GM12872 (cell line): ENCODE measurements at regions not wholly inside any gene's neighbourhood (a gene's known extent, or its start where the extent isn't known, plus 50 kb on each side); places are given as distances from the start of the nearest gene placed in this dataset.

Experiments used
- TF ChIP-seq, protein P1 (sequence below): IDR thresholded peaks from 3 replicates; pipeline ENCODE4 v1.5.1; 2011; ENCODE audit warnings: low read depth, mild to moderate bottlenecking, low read length, moderate library complexity; ENCODE audit not compliant: insufficient read depth

DNA sequence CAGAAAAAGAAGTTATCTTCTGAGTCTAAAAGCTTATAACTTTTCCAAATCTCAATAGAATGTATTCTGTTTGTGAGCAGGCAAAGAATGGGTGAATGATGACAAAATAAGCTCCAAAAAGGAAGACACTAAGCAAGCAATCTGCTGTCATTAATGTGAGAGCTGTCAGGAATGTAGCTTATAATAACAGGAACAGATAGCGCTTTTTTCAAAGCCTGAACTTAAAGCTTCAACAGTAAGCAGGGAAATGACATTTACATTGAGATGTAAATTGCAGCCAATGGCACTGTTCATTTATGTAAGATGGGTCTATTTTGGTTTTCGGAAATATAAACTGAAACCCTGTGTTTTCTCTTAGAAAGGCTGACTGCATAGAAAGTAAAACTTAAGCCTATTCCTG lies 1005.9 kb downstream of the PDHA2 start:
- TF ChIP-seq, protein P1, sequence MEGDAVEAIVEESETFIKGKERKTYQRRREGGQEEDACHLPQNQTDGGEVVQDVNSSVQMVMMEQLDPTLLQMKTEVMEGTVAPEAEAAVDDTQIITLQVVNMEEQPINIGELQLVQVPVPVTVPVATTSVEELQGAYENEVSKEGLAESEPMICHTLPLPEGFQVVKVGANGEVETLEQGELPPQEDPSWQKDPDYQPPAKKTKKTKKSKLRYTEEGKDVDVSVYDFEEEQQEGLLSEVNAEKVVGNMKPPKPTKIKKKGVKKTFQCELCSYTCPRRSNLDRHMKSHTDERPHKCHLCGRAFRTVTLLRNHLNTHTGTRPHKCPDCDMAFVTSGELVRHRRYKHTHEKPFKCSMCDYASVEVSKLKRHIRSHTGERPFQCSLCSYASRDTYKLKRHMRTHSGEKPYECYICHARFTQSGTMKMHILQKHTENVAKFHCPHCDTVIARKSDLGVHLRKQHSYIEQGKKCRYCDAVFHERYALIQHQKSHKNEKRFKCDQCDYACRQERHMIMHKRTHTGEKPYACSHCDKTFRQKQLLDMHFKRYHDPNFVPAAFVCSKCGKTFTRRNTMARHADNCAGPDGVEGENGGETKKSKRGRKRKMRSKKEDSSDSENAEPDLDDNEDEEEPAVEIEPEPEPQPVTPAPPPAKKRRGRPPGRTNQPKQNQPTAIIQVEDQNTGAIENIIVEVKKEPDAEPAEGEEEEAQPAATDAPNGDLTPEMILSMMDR, result no peak

DNA sequence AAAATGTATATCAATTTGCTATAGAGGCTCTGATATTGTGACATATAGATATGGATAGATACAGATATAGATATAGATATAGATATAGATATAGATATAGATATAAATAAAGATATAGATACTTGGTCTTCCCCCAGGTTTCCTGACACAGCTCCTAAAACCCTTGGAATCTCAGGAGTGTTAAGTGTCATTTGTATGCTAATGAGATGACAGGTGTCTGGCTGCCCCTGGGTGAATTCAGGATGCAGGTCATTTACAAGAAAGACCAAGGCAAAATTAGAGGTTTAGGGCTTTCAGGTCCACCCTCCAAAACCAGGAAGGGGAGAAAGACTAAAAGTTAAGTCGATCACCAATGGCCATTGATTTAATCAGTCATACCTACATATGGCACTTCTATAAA lies 1034.8 kb downstream of the PDHA2 start:
- TF ChIP-seq, protein P1, result no peak

GRCh38 chr4:96879527-96879926 lies 1039.6 kb downstream of the PDHA2 start:
- TF ChIP-seq, protein P1, result no peak

- TF ChIP-seq, protein P1, result no peak
Observed at GRCh38 chr4:96887857-96888256, 1048.0 kb downstream of the PDHA2 start.

DNA sequence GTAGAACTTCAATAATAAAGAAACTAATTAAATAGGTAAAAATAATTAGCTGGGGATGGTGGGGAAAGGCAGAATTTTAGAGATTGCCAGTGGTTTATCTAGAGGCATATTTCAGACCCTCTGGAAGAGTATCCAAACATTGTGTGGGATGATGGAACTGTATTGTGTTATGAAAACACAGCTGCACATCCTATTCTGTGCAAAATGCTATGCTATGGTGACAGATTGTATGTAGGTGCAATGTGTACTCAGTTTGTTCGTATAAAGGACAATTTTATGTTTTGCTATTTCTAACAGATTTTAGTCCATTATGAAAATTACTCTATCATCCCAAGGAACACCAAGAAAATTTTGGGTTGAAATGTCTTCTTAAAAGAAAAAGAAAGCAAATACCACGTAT lies 1054.7 kb downstream of the PDHA2 start:
- TF ChIP-seq, protein P1, result no peak

DNA sequence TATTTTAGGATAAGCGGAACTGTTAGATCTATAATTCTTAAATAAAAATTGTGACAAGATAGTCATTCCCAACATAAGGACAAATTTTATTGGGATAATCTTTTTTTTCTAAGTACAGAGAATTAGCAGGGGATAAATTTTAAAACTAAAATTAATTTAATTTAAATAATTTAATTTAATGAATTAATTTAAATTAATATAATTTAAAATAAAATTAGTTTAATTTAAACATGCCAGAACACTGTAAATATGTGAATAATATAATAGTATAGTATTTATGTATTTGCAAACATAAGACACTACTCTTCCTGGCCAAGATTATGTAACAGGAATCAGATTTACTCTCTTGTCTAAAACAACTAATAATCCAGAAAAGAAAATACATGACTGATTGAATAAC lies 1055.9 kb downstream of the PDHA2 start:
- TF ChIP-seq, protein P1, result no peak

- TF ChIP-seq, protein P1, result no peak
Observed at GRCh38 chr4:96912716-96913115, 1072.8 kb downstream of the PDHA2 start.
